Smooth muscle cell (in vitro differentiated cells): ENCODE measurements at regions not wholly inside any gene's neighbourhood (a gene's known extent, or its start where the extent isn't known, plus 50 kb on each side); places are given as distances from the start of the nearest gene placed in this dataset.

ENCODE experiments used
- DNase-seq: peaks from one replicate; lab custom pipeline; 2025; ENCODE audit not compliant: unreplicated experiment; lab: John Stamatoyannopoulos, UW
- H2AFZ ChIP-seq: fragments of 200-600 bp; sonication (generic); 2 replicates; pipeline ENCODE4 v1.6.0; 2016; ENCODE audit warnings: antibody characterized with exemption, low read depth, mild to moderate bottlenecking
- H3F3A ChIP-seq: fragments of 200-600 bp; sonication (generic); 2 replicates; pipeline ENCODE4 v1.6.0; 2017; ENCODE audit warnings: antibody characterized with exemption, low read depth
- H3K27ac ChIP-seq: fragments of 200-600 bp; sonication (generic); 2 replicates; pipeline ENCODE4 v1.5.1; 2016; ENCODE audit warnings: low read depth, mild to moderate bottlenecking
- H3K27me3 ChIP-seq: fragments of 200-600 bp; sonication (generic); 2 replicates; pipeline ENCODE4 v1.6.1; 2016; ENCODE audit warnings: low read depth, mild to moderate bottlenecking
- H3K36me3 ChIP-seq: fragments of 200-600 bp; sonication (generic); 2 replicates; pipeline ENCODE4 v1.5.1; 2016; ENCODE audit warnings: low read depth
- H3K4me1 ChIP-seq: fragments of 200-600 bp; sonication (generic); 2 replicates; pipeline ENCODE4 v1.5.1; 2016; ENCODE audit warnings: low read depth
- H3K4me2 ChIP-seq: fragments of 200-600 bp; sonication (generic); 2 replicates; pipeline ENCODE4 v1.6.0; 2016; ENCODE audit warnings: mild to moderate bottlenecking
- H3K4me3 ChIP-seq: fragments of 200-600 bp; sonication (generic); 2 replicates; pipeline ENCODE4 v1.5.1; 2016; ENCODE audit warnings: mild to moderate bottlenecking
- H3K79me2 ChIP-seq: fragments of 200-600 bp; sonication (generic); 2 replicates; pipeline ENCODE4 v1.6.0; 2016; ENCODE audit warnings: low read depth, mild to moderate bottlenecking
- H3K9ac ChIP-seq: fragments of 200-600 bp; sonication (generic); 2 replicates; pipeline ENCODE4 v1.6.0; 2016; ENCODE audit warnings: low read depth
- H3K9me3 ChIP-seq: fragments of 200-600 bp; sonication (generic); replicated peaks from 2 replicates; pipeline ENCODE4 v1.5.1; 2016; ENCODE audit warnings: low read depth
- H4K20me1 ChIP-seq: fragments of 200-600 bp; sonication (generic); 2 replicates; pipeline ENCODE4 v1.6.0; 2016; ENCODE audit warnings: low read depth
- WGBS: methylation state at CpG from one replicate; pipeline ENCODE4 v1.1.7; 2016; ENCODE audit warnings: low lambda C conversion rate; 5-methylcytosine and 5-hydroxymethylcytosine counted together
- TF ChIP-seq, protein P1 (sequence below): fragments of 200-600 bp; sonication (generic); IDR thresholded peaks from 2 replicates; pipeline ENCODE4 v1.5.1; 2017; ENCODE audit warnings: borderline replicate concordance, mild to moderate bottlenecking, antibody characterized with exemption; ENCODE audit not compliant: insufficient read depth, poor library complexity, severe bottlenecking

DNA sequence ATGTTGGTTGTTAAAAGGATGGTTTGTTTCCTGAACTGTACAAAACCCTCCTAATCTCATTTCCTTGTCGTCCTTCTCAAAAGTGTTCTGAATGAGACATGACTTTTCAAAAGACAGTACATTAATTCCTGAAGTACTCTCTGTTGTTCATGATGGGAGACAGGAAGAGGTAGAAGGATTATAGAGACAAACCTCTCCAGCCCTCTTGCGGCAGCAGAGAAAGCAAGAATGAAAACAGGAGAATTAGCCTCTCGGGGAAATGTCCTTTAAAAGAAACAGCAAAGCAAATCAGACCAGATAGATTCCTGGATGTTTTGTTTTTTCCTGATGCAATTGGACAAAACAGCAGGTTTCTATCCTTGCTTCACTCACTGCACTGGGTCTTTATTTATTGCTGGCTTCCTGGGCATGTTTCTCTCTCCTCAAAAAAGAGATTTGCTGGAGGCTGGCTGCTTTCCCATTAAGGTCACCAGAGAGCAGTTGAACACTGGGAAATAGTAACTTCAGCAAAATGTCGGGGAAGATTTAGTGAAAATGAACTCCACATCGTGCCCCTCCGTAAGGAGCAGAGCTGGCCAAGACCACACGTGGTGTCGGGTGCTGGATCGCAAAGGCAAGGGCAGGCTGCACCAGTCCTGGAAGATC lies 145.8 kb upstream of the SYT6 start:
- H3K27ac ChIP-seq, result no peak overlapping the region

DNA sequence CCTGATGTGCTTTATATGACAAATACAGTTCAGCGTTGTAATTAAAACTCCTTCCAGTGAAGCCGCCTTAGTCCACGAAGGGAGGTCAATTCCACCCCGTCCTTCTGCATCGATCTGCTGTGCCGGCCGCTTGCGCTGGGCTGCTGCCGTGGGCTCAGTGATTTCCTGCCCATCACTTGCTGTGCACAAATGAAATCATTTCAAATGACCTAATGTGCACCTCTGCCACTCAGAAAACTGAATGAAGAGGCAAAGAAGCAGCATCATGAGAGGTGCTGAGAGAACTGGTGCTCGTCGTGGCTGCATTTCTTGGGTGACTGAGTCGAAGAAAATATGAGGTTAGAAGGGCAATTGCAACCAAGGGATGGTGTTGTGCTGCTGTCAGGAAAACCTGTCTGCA lies 144.3 kb upstream of the SYT6 start:
- Histone ChIP-seq H3K9ac (no peak overlapping the region), H3K9me3 (no peaks in the 10 kb centered on the region), H3K4me3 (no peak overlapping the region), H3K4me1 (no peaks in the 10 kb centered on the region), H3K27ac (no peak overlapping the region), H3K79me2 (no peaks in the 10 kb centered on the region), H2AFZ (no peak overlapping the region), H3K27me3 (no peaks in the 10 kb centered on the region), H3F3A (no peaks in the 10 kb centered on the region), H3K4me2 (no peak overlapping the region), H4K20me1 (no peaks in the 10 kb centered on the region), H3K36me3 (no peaks in the 10 kb centered on the region)
- WGBS, result 93% methylated on average over 12 of the region's 12 CpGs
- TF ChIP-seq, protein P1, sequence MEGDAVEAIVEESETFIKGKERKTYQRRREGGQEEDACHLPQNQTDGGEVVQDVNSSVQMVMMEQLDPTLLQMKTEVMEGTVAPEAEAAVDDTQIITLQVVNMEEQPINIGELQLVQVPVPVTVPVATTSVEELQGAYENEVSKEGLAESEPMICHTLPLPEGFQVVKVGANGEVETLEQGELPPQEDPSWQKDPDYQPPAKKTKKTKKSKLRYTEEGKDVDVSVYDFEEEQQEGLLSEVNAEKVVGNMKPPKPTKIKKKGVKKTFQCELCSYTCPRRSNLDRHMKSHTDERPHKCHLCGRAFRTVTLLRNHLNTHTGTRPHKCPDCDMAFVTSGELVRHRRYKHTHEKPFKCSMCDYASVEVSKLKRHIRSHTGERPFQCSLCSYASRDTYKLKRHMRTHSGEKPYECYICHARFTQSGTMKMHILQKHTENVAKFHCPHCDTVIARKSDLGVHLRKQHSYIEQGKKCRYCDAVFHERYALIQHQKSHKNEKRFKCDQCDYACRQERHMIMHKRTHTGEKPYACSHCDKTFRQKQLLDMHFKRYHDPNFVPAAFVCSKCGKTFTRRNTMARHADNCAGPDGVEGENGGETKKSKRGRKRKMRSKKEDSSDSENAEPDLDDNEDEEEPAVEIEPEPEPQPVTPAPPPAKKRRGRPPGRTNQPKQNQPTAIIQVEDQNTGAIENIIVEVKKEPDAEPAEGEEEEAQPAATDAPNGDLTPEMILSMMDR, result no peak
- DNase-seq, result no peak

More for the DNA sequence above, 145.8 kb upstream of the SYT6 start:
- 85% methylated on average over 9 of the region's 9 CpGs for WGBS
- peak overlapping the region; percentile 23 for H2AFZ ChIP-seq
- no peaks in the 10 kb centered on the region for H4K20me1 ChIP-seq
- no peak overlapping the region for H3K4me3 ChIP-seq
- no peaks in the 10 kb centered on the region for H3K9me3 ChIP-seq
- H3K27me3 ChIP-seq, result no peaks in the 10 kb centered on the region
- TF ChIP-seq, protein P1, result no peak
- no peak overlapping the region for H3K4me2 ChIP-seq
- no peaks in the 10 kb centered on the region for H3K4me1 ChIP-seq
- H3K36me3 ChIP-seq, result no peaks in the 10 kb centered on the region
- no peaks in the 10 kb centered on the region for H3K79me2 ChIP-seq
- H3F3A ChIP-seq, result no peaks in the 10 kb centered on the region
- H3K9ac ChIP-seq, result no peak overlapping the region
- DNase-seq, result no peak

DNA sequence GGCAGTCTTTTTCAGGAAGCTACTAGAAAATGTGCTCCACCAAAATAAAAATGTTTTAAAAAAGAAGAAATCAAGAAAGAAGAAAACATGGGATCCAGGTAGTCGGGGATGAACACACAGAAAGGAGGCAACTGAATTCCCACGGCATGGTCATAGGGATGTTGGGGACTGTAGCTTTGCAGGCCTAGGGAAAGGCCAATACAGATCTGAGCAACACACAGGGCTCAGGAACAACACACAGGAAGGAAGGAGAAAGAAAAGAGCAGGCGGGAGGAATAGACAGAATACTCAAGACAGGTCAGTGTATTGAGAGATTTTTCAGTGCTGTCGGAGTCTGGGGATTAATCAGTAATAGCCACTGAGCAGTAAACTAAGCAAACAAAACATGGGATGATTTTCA lies 142.7 kb upstream of the SYT6 start:
- no peaks in the 10 kb centered on the region for H3K9me3 ChIP-seq

More for the DNA sequence above, 142.7 kb upstream of the SYT6 start:
- H3F3A ChIP-seq, result no peaks in the 10 kb centered on the region
- H3K36me3 ChIP-seq, result no peaks in the 10 kb centered on the region
- H3K9ac ChIP-seq, result no peak overlapping the region
- no peak overlapping the region for H2AFZ ChIP-seq
- no peaks in the 10 kb centered on the region for H4K20me1 ChIP-seq
- no peak overlapping the region for H3K4me3 ChIP-seq
- no peaks in the 10 kb centered on the region for H3K79me2 ChIP-seq
- no peak overlapping the region for H3K4me2 ChIP-seq
- 91% methylated on average over 4 of the region's 4 CpGs for WGBS
- H3K27me3 ChIP-seq, result no peaks in the 10 kb centered on the region
- no peaks in the 10 kb centered on the region for H3K4me1 ChIP-seq
- no peak overlapping the region for H3K27ac ChIP-seq
- TF ChIP-seq, protein P1, result no peak
- DNase-seq, result no peak
